WTC11 (cell line): ENCODE measurements at regions not wholly inside any gene's neighbourhood (a gene's known extent, or its start where the extent isn't known, plus 50 kb on each side); places are given as distances from the start of the nearest gene placed in this dataset.

Experiments used
- ATAC-seq: fragments of 200-7000 bp; cut with Tn5 transposase; 2 replicates; pipeline ENCODE4 v1.10.0; 2021; ENCODE audit warnings: mild to moderate bottlenecking, moderate library complexity
- CTCF ChIA-PET: fragments of 300-600 bp; sonication (Branson Sonifier 250); formaldehyde crosslinking; loops from one replicate; lab custom pipeline; 2021; ENCODE audit warnings: antibody characterized with exemption; lab: Charles Lee
- POLR2A ChIA-PET: fragments of 350-600 bp; sonication (Branson Sonifier 250); formaldehyde crosslinking; loops from one replicate; lab custom pipeline; 2021; ENCODE audit warnings: antibody characterized with exemption; lab: Charles Lee
- DNase-seq: peaks from one replicate; pipeline ENCODE4 v3.0.0; 2021; ENCODE audit warnings: low spot score
- H3K27ac Mint-ChIP-seq: 2 replicates; pipeline ENCODE4 v1.8.0; 2021; ENCODE audit warnings: mixed read lengths
- H3K27me3 Mint-ChIP-seq: 2 replicates; pipeline ENCODE4 v1.8.0; 2021; ENCODE audit warnings: low read depth, mild to moderate bottlenecking, moderate library complexity, mixed read lengths
- H3K36me3 Mint-ChIP-seq: 2 replicates; pipeline ENCODE4 v1.8.0; 2021; ENCODE audit warnings: mixed read lengths
- H3K4me1 Mint-ChIP-seq: 2 replicates; pipeline ENCODE4 v1.8.0; 2022; ENCODE audit warnings: mixed read lengths
- H3K4me3 Mint-ChIP-seq: 2 replicates; pipeline ENCODE4 v1.8.0; 2021; ENCODE audit warnings: mild to moderate bottlenecking, moderate library complexity, mixed read lengths
- H3K9me3 Mint-ChIP-seq: 2 replicates; pipeline ENCODE4 v1.8.0; 2021; ENCODE audit warnings: mixed read lengths
- ATF6 ChIP-seq: sonication (generic); formaldehyde crosslinking; IDR thresholded peaks from 2 replicates; pipeline ENCODE4 v1.8.1; 2023; ENCODE audit warnings: mild to moderate bottlenecking, missing genetic modification reagents
- CREB1 ChIP-seq: sonication (generic); formaldehyde crosslinking; IDR thresholded peaks from 2 replicates; pipeline ENCODE4 v1.8.0; 2023; ENCODE audit warnings: mild to moderate bottlenecking, missing genetic modification reagents
- CREM ChIP-seq: sonication (generic); formaldehyde crosslinking; IDR thresholded peaks from 2 replicates; pipeline ENCODE4 v1.8.1; 2022; ENCODE audit warnings: mild to moderate bottlenecking, missing genetic modification reagents, moderate library complexity
- E2F1 ChIP-seq: sonication (generic); formaldehyde crosslinking; IDR thresholded peaks from 2 replicates; pipeline ENCODE4 v1.8.0; 2022; ENCODE audit warnings: mild to moderate bottlenecking, missing genetic modification reagents
- FOXP1 ChIP-seq: sonication (generic); formaldehyde crosslinking; IDR thresholded peaks from 2 replicates; pipeline ENCODE4 v1.8.0; 2022; ENCODE audit warnings: missing genetic modification reagents, mild to moderate bottlenecking, moderate library complexity, borderline replicate concordance
- GRHL2 ChIP-seq: fragments of 250-450 bp; sonication (Bioruptor Pico); IDR thresholded peaks from 2 replicates; pipeline ENCODE4 v1.8.0; 2022; ENCODE audit warnings: mild to moderate bottlenecking, moderate library complexity; ENCODE audit not compliant: insufficient replicate concordance, severe bottlenecking
- IRF2 ChIP-seq: sonication (generic); formaldehyde crosslinking; IDR thresholded peaks from 2 replicates; pipeline ENCODE4 v1.8.0; 2022; ENCODE audit warnings: low read depth, missing genetic modification reagents, borderline replicate concordance
- JUN ChIP-seq: sonication (generic); formaldehyde crosslinking; IDR thresholded peaks from 2 replicates; pipeline ENCODE4 v1.8.0; 2023; ENCODE audit warnings: mild to moderate bottlenecking, missing genetic modification reagents
- KAT7 ChIP-seq: sonication (generic); formaldehyde crosslinking; IDR thresholded peaks from 2 replicates; pipeline ENCODE4 v1.8.1; 2023; ENCODE audit warnings: missing genetic modification reagents, mild to moderate bottlenecking, borderline replicate concordance
- MAX ChIP-seq: sonication (generic); formaldehyde crosslinking; IDR thresholded peaks from 2 replicates; pipeline ENCODE4 v1.8.0; 2022; ENCODE audit warnings: mild to moderate bottlenecking, missing genetic modification reagents
- MYBL2 ChIP-seq: sonication (generic); formaldehyde crosslinking; IDR thresholded peaks from 2 replicates; pipeline ENCODE4 v1.8.1; 2023; ENCODE audit warnings: mild to moderate bottlenecking, moderate library complexity, missing genetic modification reagents
- NFYB ChIP-seq: sonication (generic); formaldehyde crosslinking; conservative IDR thresholded peaks from 2 replicates; pipeline ENCODE4 v1.8.0; 2022; ENCODE audit warnings: low read depth, missing genetic modification reagents
- NR2C2 ChIP-seq: sonication (generic); formaldehyde crosslinking; IDR thresholded peaks from 2 replicates; pipeline ENCODE4 v1.8.0; 2022; ENCODE audit warnings: mild to moderate bottlenecking, missing genetic modification reagents
- OVOL2 ChIP-seq: fragments of 250-450 bp; sonication (Bioruptor Pico); IDR thresholded peaks from 2 replicates; pipeline ENCODE4 v1.9.0; 2021; ENCODE audit warnings: mild to moderate bottlenecking, borderline replicate concordance
- PREB ChIP-seq: sonication (generic); formaldehyde crosslinking; IDR thresholded peaks from 2 replicates; pipeline ENCODE4 v1.8.1; 2022; ENCODE audit warnings: mild to moderate bottlenecking, missing genetic modification reagents, moderate library complexity, borderline replicate concordance
- SOX15 ChIP-seq: fragments of 250-450 bp; sonication (Bioruptor Pico); IDR thresholded peaks from 2 replicates; pipeline ENCODE4 v1.9.0; 2021; ENCODE audit warnings: mild to moderate bottlenecking
- STAT6 ChIP-seq: sonication (generic); formaldehyde crosslinking; conservative IDR thresholded peaks from 2 replicates; pipeline ENCODE4 v1.8.1; 2023; ENCODE audit warnings: mild to moderate bottlenecking, low read depth, missing genetic modification reagents, moderate library complexity
- TP53 ChIP-seq: sonication (generic); formaldehyde crosslinking; IDR thresholded peaks from 2 replicates; pipeline ENCODE4 v1.8.1; 2023; ENCODE audit warnings: mild to moderate bottlenecking, missing genetic modification reagents
- ZMAT4 ChIP-seq: fragments of 250-450 bp; sonication (Bioruptor Pico); IDR thresholded peaks from 2 replicates; pipeline ENCODE4 v1.9.0; 2021; ENCODE audit warnings: mild to moderate bottlenecking
- ZNF219 ChIP-seq: sonication (generic); formaldehyde crosslinking; IDR thresholded peaks from 2 replicates; pipeline ENCODE4 v1.8.0; 2023; ENCODE audit warnings: missing genetic modification reagents, mild to moderate bottlenecking, borderline replicate concordance
- ZNF317 ChIP-seq: sonication (generic); formaldehyde crosslinking; IDR thresholded peaks from 2 replicates; pipeline ENCODE4 v1.8.1; 2023; ENCODE audit warnings: low read depth, mild to moderate bottlenecking, moderate library complexity, missing genetic modification reagents, borderline replicate concordance
- ZNF416 ChIP-seq: fragments of 250-450 bp; sonication (Bioruptor Pico); IDR thresholded peaks from 2 replicates; pipeline ENCODE4 v1.9.0; 2021; ENCODE audit warnings: mild to moderate bottlenecking, inconsistent platforms
- ZNF532 ChIP-seq: fragments of 250-450 bp; sonication (Bioruptor Pico); IDR thresholded peaks from 2 replicates; pipeline ENCODE4 v1.9.0; 2021; ENCODE audit warnings: mild to moderate bottlenecking, borderline replicate concordance
- ZSCAN18 ChIP-seq: fragments of 250-450 bp; sonication (Bioruptor Pico); IDR thresholded peaks from 2 replicates; pipeline ENCODE4 v2.1.2; 2022; ENCODE audit warnings: mild to moderate bottlenecking, moderate library complexity

- ChIA-PET CTCF (no interaction called here), POLR2A (no interaction called here)
- Mint-ChIP-seq H3K36me3 (no peaks in the 10 kb centered on the region), H3K27ac (no peak overlapping the region), H3K9me3 (no peaks in the 10 kb centered on the region), H3K27me3 (no peaks in the 10 kb centered on the region), H3K4me3 (no peak overlapping the region), H3K4me1 (no peaks in the 10 kb centered on the region)
- DNase-seq: no peak
- TF ChIP-seq ZMAT4 (CRISPR knock-in tag) (no peak), ZNF317 (CRISPR knock-in tag) (no peak), ZNF416 (CRISPR knock-in tag) (no peak), ATF6 (CRISPR knock-in tag) (no peak), IRF2 (CRISPR knock-in tag) (no peak), MAX (CRISPR knock-in tag) (no peak), NFYB (CRISPR knock-in tag) (no peak), FOXP1 (CRISPR knock-in tag) (no peak), NR2C2 (no peak), CREB1 (no peak), ZNF219 (no peak), OVOL2 (CRISPR knock-in tag) (no peak), MYBL2 (CRISPR knock-in tag) (no peak), ZNF532 (CRISPR knock-in tag) (no peak), TP53 (no peak), GRHL2 (no peak), JUN (CRISPR knock-in tag) (no peak), STAT6 (no peak), SOX15 (no peak)
- no peak for ATAC-seq
Measured at GRCh38 chr1:193368302-193368701, 181.9 kb upstream of the B3GALT2 start.

GRCh38 chr1:193367863-193368262, 181.4 kb upstream of the B3GALT2 start:
- CTCF ChIA-PET: no interaction called here
- H3K36me3 Mint-ChIP-seq: no peaks in the 10 kb centered on the region
- no peaks in the 10 kb centered on the region for H3K27me3 Mint-ChIP-seq
- no peaks in the 10 kb centered on the region for H3K9me3 Mint-ChIP-seq
- POLR2A ChIA-PET: no interaction called here
- no peak overlapping the region for H3K4me3 Mint-ChIP-seq
- no peak overlapping the region for H3K27ac Mint-ChIP-seq
- ATAC-seq (no peak), DNase-seq (no peak)
- no peaks in the 10 kb centered on the region for H3K4me1 Mint-ChIP-seq
- TF ChIP-seq ZMAT4 (CRISPR knock-in tag) (no peak), ZSCAN18 (CRISPR knock-in tag) (no peak), PREB (no peak), KAT7 (CRISPR knock-in tag) (no peak), E2F1 (CRISPR knock-in tag) (no peak), CREM (CRISPR knock-in tag) (no peak)
